Mucosa of descending colon (tissue), 3 donors: ENCODE measurements at regions not wholly inside any gene's neighbourhood (a gene's known extent, or its start where the extent isn't known, plus 50 kb on each side); places are given as distances from the start of the nearest gene placed in this dataset.

Experiments used
- ATAC-seq: fragments of 200-7000 bp; cut with Tn5 transposase; one replicate; pipeline ENCODE4 v1.9.1; 2020; ENCODE audit warnings: mild to moderate bottlenecking, moderate library complexity
- DNase-seq, 3 donors: peaks; one replicate each; pipeline ENCODE4 v3.0.0-alpha.2; 2020
- H3K36me3 ChIP-seq: fragments of 200-600 bp; one replicate; pipeline ENCODE4 v1.8.0; 2021; ENCODE audit warnings: low read depth, mild to moderate bottlenecking
- H3K4me1 ChIP-seq: fragments of 200-600 bp; one replicate; pipeline ENCODE4 v1.8.0; 2021; ENCODE audit warnings: low read depth, mild to moderate bottlenecking
- H3K4me3 ChIP-seq: fragments of 200-600 bp; one replicate; pipeline ENCODE4 v1.8.0; 2021; ENCODE audit warnings: mild to moderate bottlenecking
- H3K9me3 ChIP-seq: fragments of 200-600 bp; one replicate; pipeline ENCODE4 v1.8.0; 2021; ENCODE audit warnings: mild to moderate bottlenecking
- intact Hi-C, 2 donors: fragments of 100-400 bp; cut with DNase I in 1 of 2; cut with micrococcal nuclease in 1 of 2; formaldehyde crosslinking; loops; one replicate each; pipeline versions ENCODE4 v1.11.0 to v1.11.1; 2022; cut with DNase I, micrococcal nuclease
- TF ChIP-seq, protein P1 (sequence below): fragments of 200-600 bp; IDR thresholded peaks from one replicate; pipeline ENCODE4 v1.8.0; 2022; ENCODE audit warnings: antibody characterized with exemption, mild to moderate bottlenecking
- donor health status: DM: no; HTN: no; CAD: no; lungs with moderate emphysema.
- donor health status: DM: no; HTN: no; CAD: no.
- donor health status: DM: no; HTN: yes; CAD: no.

DNA sequence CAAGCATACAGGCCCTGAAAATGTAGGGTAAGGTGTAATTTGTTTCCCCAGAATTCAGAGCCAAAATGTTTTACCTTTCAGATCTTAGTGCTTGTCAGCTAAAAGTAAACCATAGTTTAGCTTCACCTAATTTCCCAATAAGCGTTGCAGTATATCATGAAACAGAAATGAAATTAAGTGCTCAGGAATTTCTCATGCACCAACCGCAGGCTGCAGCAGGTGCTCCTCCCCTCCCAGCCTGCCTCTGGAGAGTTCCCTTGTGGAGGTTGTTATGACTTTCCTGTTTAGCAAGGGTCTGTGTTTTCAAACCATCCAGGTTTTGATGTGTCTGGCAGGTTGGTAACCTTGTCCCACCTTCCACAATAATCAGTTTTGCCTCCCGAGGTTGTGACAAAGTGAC, 118.5 kb downstream of the HLX start:
- Histone ChIP-seq H3K4me3 (no peak overlapping the region), H3K4me1 (no peaks in the 10 kb centered on the region), H3K9me3 (no peaks in the 10 kb centered on the region), H3K36me3 (no peaks in the 10 kb centered on the region)
- ATAC-seq (no peak), DNase-seq (no peak)
- intact Hi-C loops, result no loop called here
- TF ChIP-seq, protein P1, sequence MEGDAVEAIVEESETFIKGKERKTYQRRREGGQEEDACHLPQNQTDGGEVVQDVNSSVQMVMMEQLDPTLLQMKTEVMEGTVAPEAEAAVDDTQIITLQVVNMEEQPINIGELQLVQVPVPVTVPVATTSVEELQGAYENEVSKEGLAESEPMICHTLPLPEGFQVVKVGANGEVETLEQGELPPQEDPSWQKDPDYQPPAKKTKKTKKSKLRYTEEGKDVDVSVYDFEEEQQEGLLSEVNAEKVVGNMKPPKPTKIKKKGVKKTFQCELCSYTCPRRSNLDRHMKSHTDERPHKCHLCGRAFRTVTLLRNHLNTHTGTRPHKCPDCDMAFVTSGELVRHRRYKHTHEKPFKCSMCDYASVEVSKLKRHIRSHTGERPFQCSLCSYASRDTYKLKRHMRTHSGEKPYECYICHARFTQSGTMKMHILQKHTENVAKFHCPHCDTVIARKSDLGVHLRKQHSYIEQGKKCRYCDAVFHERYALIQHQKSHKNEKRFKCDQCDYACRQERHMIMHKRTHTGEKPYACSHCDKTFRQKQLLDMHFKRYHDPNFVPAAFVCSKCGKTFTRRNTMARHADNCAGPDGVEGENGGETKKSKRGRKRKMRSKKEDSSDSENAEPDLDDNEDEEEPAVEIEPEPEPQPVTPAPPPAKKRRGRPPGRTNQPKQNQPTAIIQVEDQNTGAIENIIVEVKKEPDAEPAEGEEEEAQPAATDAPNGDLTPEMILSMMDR, result no peak

DNA sequence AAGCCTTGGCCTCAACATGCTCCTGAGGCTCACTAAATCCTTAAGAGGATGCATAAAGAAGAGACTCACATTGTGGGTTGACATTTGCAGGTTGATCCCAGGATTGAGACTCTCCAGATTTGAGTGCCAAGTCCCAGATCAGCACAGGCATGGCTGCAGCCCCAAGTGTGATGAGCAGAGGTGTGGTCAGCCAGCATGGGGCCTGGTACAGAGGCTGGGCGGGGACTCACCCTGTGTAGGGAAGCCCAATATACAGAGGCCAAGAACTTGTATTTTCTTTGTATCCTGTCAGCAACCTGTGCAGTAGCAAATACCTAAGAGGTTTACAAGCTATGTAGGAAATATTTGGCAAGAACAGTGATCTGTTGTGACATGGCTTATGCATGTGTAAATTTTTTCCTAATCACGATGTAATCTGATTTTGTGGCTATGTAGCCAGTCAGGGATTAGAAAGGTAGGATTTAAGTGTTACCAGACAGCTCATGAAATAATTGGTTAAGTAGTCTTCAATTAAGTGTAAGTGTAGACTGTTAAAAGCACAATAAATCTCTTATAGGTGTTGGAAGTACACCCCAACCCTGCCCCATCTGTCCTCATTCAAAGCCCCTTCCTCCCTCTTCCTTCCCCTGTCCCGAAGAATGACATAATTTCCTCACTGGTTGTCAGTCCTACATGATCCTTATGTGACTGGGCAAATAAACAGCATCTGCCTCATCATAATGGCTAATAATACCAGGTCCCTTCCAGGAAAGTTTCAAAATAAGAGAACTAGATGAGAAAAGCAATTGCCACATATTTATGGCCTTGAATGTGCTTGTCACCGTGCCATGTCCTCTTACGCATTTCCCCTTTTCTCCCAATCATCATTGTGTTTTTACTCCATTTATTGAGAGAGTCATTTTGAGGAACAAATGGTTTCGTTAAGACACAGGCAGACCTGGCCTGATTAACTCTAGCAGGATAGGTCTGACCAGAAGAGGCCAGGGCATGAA, 120.9 kb downstream of the HLX start:
- intact Hi-C loops, result no loop called here

DNA sequence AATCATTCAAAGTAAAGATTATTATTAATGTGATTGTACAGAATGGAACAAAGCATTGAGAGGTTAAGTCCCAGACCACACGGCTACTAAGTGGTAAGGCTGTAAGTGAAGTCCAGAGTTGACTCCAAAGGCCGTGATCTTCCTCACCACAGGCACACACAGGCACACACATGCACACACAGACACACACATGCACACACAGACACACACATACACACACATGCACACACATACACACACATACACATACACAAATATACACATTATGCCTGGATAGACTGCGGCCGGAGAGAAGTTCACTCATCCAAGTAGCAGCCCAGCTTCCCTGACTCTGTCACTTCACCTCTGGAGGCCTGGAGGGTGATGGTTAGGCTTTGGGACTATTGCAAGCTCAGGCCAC, 121.9 kb downstream of the HLX start:
- no peak overlapping the region for H3K4me3 ChIP-seq
- no peak for ATAC-seq
- intact Hi-C loops, result no loop called here
- H3K9me3 ChIP-seq, result no peaks in the 10 kb centered on the region
- H3K36me3 ChIP-seq, result no peaks in the 10 kb centered on the region
- DNase-seq, result no peak
- no peaks in the 10 kb centered on the region for H3K4me1 ChIP-seq
- TF ChIP-seq, protein P1, result no peak

More for the DNA sequence above, 120.9 kb downstream of the HLX start:
- Histone ChIP-seq H3K36me3 (no peaks in the 10 kb centered on the region), H3K9me3 (no peaks in the 10 kb centered on the region), H3K4me1 (no peaks in the 10 kb centered on the region), H3K4me3 (no peak overlapping the region)
- DNase-seq, result peak in 1 of 3 donors; percentile 24
- ATAC-seq, result peak; percentile 40
- TF ChIP-seq, protein P1, result no peak

DNA sequence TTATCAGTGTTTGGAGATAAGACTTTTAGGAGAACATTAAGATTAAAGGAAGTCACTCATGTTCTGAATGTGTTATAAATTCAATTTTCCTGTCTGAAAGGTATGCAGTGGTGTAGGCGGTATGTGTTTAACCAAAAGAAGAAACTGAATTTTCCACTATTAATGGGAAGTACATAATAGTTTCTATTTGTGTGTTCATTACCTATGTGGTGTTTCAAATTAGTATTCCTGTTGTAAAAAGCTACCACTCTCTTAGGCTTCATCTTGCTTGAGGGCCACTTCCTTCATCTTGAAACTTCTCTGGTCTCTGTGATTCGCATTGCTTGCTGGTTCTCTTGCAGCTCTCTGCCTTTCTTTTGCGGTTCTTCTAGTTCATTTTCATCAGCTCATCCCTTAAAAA, 123.4 kb downstream of the HLX start:
- H3K4me1 ChIP-seq, result no peaks in the 10 kb centered on the region
- no peak for DNase-seq
- no peaks in the 10 kb centered on the region for H3K36me3 ChIP-seq
- no peak overlapping the region for H3K4me3 ChIP-seq
- intact Hi-C loops, result no loop called here
- H3K9me3 ChIP-seq, result no peaks in the 10 kb centered on the region
- TF ChIP-seq, protein P1, result no peak
- no peak for ATAC-seq

DNA sequence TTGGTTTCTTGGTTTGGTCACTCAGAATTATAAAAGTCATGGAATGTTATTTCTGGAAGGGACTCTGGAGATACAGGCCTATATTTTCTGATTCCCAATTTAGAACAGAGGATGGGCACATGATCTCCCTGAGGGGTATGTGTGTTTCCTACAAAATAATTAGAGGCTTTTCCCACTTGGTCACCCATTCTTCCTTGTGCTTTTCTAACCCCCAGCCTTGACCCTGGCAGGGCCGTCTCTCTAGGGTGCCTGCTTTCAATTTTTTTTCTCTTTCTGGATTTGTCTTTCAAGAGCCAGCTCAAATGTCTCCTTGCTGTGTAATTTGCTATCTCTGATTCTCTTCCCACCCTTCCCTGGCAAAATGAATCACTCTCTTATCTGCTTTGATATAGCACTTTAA, 131.9 kb downstream of the HLX start:
- DNase-seq (no peak), ATAC-seq (no peak)
- Histone ChIP-seq H3K4me1 (no peaks in the 10 kb centered on the region), H3K4me3 (no peak overlapping the region), H3K9me3 (no peaks in the 10 kb centered on the region), H3K36me3 (no peaks in the 10 kb centered on the region)
- TF ChIP-seq, protein P1, result no peak
- intact Hi-C loops, result no loop called here
